GM23338 (cell line): ENCODE measurements at regions not wholly inside any gene's neighbourhood (a gene's known extent, or its start where the extent isn't known, plus 50 kb on each side); places are given as distances from the start of the nearest gene placed in this dataset.

Experiments used
- EZH2 ChIP-seq: fragments of 200-600 bp; sonication (generic); IDR thresholded peaks from one replicate; pipeline ENCODE4 v1.8.0; 2017; ENCODE audit warnings: antibody characterized with exemption, mild to moderate bottlenecking, low read depth; ENCODE audit not compliant: unreplicated experiment
- EZH2phosphoT487 ChIP-seq: fragments of 200-600 bp; sonication (generic); IDR thresholded peaks from one replicate; pipeline ENCODE4 v1.8.1; 2018; ENCODE audit warnings: antibody characterized with exemption; ENCODE audit not compliant: unreplicated experiment
- JUNB ChIP-seq: IDR thresholded peaks from one replicate; pipeline ENCODE4 v1.6.1; 2016; ENCODE audit warnings: antibody characterized with exemption; ENCODE audit not compliant: unreplicated experiment
- POLR2AphosphoS5 ChIP-seq: IDR thresholded peaks from 2 replicates; pipeline ENCODE4 v1.6.1; 2016; ENCODE audit warnings: antibody characterized with exemption, low read depth
- ZNF114 ChIP-seq: fragments of 250-450 bp; sonication (Bioruptor Pico); IDR thresholded peaks from 2 replicates; pipeline ENCODE4 v1.5.0; 2020; ENCODE audit warnings: mild to moderate bottlenecking, moderate library complexity
- TF ChIP-seq, protein P1 (sequence below), 2 experiments: fragments of 200-600 bp in 1 of 2; sonication (generic) in 1 of 2; conservative IDR thresholded peaks; 2 replicates each; pipeline versions ENCODE4 v1.5.1 to v1.6.1; 2016 to 2017; ENCODE audit warnings: antibody characterized with exemption in 2 of 2, low read depth in 2 of 2, mild to moderate bottlenecking in 2 of 2, moderate library complexity in 1 of 2

DNA sequence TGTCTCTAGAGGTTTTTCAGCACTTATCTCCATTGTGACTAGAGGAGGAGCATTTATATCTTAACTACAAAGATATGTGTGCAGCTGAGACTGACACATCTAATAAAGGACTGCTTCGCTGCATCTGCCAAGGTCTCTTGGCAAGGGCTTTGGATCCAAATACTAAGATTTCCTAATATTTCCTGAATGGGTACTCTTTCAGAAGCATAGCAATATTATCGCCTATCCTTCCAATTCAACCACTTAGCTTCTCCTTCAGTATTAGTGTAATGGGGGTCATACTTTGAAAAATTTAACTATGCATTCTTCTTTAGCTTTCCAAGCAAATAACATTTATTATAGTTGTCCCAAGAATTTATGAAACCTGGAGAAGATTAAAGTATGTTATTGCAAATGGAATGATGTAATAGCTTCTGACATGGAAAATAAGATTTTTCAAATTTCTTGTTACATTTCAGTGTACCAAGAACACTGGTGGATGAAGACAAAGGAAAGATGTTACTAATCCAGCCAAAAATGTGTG is 243.0 kb upstream of the PDE3A start:
- TF ChIP-seq, protein P1, sequence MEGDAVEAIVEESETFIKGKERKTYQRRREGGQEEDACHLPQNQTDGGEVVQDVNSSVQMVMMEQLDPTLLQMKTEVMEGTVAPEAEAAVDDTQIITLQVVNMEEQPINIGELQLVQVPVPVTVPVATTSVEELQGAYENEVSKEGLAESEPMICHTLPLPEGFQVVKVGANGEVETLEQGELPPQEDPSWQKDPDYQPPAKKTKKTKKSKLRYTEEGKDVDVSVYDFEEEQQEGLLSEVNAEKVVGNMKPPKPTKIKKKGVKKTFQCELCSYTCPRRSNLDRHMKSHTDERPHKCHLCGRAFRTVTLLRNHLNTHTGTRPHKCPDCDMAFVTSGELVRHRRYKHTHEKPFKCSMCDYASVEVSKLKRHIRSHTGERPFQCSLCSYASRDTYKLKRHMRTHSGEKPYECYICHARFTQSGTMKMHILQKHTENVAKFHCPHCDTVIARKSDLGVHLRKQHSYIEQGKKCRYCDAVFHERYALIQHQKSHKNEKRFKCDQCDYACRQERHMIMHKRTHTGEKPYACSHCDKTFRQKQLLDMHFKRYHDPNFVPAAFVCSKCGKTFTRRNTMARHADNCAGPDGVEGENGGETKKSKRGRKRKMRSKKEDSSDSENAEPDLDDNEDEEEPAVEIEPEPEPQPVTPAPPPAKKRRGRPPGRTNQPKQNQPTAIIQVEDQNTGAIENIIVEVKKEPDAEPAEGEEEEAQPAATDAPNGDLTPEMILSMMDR (conservative IDR thresholded peaks at IDR 0.05; ENCODE audit: low read depth in 2 of 2), result no peak
- TF ChIP-seq EZH2, result no peak
- TF ChIP-seq EZH2phosphoT487, result no peak
- no peak for TF ChIP-seq ZNF114 (CRISPR knock-in tag)
- TF ChIP-seq JUNB, result no peak
- no peak for TF ChIP-seq POLR2AphosphoS5
